Left forelimb (tissue), 1 donor: ENCODE measurements at regions not wholly inside any gene's neighbourhood (a gene's known extent, or its start where the extent isn't known, plus 50 kb on each side); places are given as distances from the start of the nearest gene placed in this dataset.
"Not testable (repeated sequence)": the region's sequence is repeated elsewhere in the genome, so short reads cannot be mapped to it uniquely, and the experiment has no call there.

Experiments
- DNase-seq: peaks from one replicate; pipeline ENCODE4 v3.0.0-alpha.2; 2018; ENCODE audit warnings: low spot score

GRCh38 chr2:2588777-2589176 lies 257.7 kb upstream of the MYT1L start:
- peak; percentile 22 for DNase-seq

DNA sequence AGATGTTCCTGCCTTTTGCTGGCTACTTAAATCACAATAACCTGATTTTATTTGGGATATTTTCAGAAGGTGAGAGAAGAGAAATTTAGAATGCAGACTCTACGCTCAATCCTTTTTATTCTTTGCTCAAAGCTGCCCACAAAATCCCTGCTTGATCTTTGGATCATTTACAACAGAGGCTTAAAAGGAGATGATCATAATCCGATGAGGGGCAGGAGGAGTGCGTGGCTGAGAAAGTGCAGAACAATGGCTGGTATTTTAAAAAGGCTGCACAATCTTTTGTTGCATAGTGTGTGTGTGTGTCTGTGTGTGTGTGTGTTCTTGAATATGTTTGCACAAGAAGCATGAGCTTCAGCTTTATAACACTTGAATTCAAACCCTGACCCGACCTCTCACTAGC lies 256.3 kb upstream of the MYT1L start:
- no peak for DNase-seq

- DNase-seq = no peak
These were observed 255.9 kb upstream of the MYT1L start for GRCh38 chr2:2586931-2587330.

- no peak for DNase-seq
These were observed 255.1 kb upstream of the MYT1L start for GRCh38 chr2:2586068-2586776.

GRCh38 chr2:2582998-2583545 lies 252.0 kb upstream of the MYT1L start:
- no peak for DNase-seq

DNA sequence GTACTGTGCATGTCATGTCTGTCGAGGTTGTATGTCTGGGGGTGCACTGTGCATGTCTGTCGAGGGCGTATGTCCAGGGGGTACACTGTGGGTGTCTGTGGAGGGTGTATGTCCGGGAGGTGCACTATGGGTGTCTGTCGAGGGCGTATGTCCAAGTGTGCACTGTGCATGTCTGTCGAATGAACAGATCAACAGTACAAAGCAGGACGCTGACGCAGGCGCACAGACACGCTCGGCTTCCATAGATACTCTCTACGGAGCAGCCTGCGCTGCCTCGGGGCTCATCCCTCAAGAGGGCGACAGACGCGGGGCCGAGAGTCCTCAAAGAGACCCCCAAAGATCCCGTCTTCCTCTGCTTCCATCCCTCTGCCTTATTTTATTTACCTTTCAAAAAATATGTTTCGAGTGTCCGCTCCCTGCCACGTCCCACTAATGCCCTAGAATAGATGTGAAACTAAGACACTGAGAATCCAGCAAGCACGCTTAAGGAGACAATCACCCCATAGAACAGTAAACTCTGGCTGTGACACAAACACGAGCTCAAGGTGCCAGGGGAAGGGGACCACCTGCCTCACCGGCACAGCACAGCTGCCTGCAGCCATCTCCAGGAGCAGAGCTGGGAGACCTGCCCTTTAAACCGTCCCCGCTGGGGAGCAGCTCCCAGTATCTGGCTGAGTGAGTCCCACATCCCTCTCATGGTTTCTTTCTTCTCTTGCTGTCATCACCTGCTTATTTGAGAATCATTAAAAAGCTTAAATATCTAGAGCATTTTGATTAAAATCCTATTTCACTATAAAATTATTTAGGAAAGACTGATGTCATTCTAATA lies 250.5 kb upstream of the MYT1L start:
- DNase-seq = no peak

DNA sequence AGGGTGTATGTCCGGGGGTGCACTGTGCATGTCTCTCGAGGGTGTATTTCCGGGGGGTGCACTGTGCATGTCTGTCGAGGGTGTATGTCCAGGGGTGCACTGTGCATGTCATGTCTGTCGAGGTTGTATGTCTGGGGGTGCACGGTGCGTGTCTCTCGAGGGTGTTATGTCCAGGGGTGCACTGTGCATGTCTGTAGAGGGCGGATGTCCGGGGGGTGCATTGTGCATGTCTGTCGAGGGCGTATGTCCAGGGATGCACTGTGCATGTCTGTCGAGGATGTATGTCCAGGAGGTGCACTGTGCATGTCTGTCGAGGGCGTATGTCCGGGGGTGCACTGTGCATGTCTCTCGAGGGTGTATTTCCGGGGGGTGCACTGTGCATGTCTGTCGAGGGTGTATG lies 249.8 kb upstream of the MYT1L start:
- not testable (repeated sequence) for DNase-seq

GRCh38 chr2:2580341-2580740 lies 249.3 kb upstream of the MYT1L start:
- no peak for DNase-seq

DNA sequence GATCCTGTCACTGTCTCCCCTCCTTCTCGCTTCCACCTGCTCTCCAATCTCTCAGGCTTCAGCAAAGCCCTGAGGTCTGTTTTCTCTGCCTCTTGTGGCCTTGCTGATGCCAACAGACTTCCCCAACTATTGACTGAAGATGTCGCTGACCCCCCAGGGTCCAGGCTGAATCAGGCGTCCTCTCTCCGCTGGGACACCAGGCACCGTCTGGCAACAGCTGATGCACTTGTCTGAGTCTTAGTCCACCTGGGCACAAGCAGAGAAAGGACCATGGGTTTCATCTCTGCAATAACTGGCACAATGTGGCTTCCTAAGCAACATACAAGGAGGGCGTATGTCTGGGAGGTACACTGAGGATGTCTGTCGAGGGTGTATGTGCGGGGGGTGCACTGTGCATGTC lies 248.7 kb upstream of the MYT1L start:
- DNase-seq = no peak

DNA sequence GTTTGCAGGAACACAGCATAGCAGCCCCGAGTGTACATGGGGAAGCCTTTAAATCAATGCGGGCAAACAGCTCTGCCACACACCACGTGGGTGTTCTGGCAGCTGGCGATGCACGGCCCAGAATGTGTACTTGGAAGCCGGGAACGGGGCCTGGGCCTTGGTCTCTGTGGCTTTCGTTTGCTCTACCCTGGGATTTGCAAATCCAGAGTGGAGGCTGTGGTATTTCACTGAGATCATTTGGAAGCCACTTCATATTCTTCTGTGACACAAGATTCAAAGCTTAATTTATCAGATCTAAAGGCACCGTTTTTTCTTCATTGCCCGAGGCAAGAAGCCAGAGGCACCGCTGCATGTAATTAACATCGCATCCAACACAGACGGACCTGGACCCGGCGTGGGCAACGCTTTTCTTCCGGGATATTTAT lies 246.3 kb upstream of the MYT1L start:
- DNase-seq = no peak

- DNase-seq = no peak
These were observed 244.9 kb upstream of the MYT1L start for GRCh38 chr2:2575870-2576386.

- no peak for DNase-seq
These were observed 244.1 kb upstream of the MYT1L start for GRCh38 chr2:2575181-2575577.

GRCh38 chr2:2574401-2575180 lies 243.5 kb upstream of the MYT1L start:
- DNase-seq = no peak

DNA sequence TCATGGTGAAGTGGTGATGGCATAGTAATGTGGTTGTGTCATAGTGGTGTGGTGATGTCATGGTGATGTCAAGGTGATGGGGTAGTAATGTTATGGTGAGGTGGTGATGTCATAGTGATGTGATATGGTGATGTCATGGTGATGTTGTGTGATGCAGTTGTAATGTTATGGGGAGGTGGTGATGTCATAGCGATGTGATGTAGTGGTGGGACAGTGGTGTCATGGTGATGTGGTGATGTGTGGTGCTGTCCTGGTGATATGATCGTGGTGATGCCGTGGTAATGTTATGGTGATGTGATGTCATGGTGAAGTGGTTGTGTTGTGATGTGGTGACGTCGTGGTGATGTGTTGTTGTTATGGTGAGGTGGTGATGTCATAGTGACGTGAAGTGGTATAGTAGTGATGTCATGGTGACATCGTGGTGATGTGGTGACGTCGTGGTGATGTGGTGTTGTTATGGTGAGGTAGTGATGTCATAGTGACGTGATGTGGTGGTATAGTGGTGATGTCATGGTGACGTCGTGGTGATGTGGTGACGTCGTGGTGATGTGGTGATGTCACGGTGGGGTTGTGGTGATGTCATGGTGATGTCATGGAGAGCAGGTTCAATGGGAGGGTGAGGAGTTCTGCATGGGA lies 242.7 kb upstream of the MYT1L start:
- no peak for DNase-seq

DNA sequence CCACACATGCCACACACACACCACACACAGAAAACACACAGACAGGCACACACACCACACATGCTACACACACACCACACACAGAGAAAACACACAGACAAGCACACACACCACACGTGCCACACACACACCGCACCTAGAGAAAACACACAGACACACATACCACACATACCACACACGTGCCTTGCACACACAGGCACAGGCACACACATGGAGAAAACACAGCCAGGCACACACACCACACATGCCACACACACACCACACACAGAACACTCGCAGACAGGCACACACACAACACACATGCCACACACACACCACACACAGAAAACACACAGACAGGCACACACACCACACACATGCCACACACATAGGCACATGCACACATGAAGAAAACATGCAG lies 242.1 kb upstream of the MYT1L start:
- no peak for DNase-seq

DNA sequence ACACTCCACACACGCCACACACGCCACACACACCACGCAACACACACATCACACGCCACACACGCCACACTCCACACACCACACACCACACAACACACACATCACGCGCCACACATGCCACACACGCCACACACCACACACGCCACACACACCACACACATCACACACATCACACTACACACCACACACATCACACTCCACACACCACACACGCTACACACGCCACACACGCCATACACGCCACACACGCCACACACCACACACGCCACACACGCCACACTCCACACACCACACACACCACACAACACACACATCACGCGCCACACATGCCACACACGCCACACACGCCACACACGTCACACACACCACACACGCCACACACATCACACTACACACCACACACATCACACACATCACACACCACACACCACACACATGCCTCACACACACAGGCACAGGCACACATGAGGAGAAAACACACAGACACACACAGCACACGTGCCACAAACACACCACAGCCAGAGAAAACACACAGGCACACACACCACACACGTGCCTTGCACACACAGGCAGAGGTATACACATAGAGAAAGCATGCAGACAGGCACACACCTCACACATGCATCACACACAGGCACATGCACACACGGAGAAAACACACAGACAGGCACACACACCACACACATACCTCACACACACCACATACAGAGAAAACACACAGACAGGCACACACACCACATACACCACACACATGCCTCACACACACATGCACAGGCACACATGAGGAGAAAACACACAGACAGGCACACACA lies 241.5 kb upstream of the MYT1L start:
- no peak for DNase-seq

- no peak for DNase-seq
These were observed 240.5 kb upstream of the MYT1L start for GRCh38 chr2:2571301-2572150.

DNA sequence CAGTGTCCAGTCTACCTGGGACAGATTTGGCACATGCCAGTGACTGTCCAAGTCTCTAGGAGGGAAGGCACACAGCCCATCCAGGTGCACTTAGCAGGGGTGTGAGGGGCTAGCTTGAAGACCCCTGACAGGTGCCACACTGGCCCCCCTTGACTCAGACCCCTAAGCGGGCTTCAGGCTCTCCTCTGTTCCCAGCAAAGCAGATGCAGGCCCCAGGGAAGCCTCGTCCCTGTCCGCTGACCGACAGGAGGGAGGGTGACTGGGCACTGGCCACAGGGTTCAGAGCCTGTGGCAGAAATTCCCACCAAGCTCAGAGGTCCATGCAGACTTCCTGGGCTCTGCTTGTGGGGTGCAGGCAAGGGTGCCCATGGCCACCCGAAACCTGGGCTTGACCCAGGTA lies 239.8 kb upstream of the MYT1L start:
- DNase-seq = no peak

DNA sequence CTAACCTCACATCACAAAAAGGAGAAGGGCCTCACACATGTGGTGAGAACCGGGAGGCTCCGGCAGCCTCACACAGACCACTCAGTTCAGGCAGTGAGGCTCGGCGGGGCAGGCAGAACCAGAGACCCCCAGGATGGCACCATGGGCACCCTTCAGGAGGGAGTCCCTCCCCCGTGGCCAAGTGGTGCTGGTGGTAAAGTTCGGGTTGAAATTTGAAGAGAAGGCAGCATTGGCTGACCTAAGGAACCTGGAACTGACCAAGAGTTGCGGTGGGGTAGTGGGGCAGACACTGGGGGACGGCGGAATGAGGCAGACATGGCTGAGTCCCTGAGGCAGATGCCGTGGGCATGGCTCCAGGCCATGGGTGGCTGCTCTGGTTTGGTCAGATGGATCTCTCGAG lies 239.3 kb upstream of the MYT1L start:
- DNase-seq = no peak

DNA sequence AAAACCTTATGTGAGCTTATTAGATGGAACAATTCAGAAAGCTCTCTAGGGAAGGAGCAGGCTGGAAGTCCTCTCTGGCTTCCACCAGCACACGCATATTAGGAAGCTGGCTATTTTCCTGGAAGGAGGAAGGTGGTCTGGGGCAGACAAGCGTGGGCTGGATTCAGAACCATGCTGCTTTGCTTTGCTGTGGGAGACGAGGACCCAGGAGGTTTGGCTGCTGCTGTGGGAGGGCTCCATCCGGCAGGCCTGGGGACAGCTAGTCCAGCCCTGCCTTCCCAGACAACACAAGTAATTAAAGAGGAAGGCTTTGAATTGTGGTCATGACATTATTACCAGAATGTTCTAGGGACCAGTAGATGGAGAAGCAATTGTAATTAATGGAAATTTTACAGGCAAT lies 238.8 kb upstream of the MYT1L start:
- no peak for DNase-seq
